ENCODE measurements at regions not wholly inside any gene's neighbourhood (a gene's known extent, or its start where the extent isn't known, plus 50 kb on each side); places are given as distances from the start of the nearest gene placed in this dataset.

DNA sequence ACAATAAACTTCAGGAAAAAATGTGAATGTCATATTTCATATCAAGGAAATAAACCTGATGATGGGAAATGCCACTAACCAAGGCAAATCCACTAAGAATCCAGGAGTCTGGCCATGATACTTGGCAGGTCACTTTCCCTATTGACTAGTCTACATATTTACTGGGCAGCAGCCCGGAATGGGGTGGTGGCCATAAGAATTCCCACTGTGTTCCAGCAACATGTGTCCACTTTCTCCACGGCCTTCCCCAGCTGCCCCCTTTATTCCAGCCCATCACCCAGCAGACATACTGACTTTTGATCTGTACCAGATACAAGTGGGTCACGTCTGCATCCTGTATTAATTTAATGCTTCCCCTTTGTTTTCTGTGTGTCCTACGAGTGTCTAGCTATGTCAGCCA, 234.5 kb upstream of the PRDM1 start:
- TF ChIP-seq, protein P1, sequence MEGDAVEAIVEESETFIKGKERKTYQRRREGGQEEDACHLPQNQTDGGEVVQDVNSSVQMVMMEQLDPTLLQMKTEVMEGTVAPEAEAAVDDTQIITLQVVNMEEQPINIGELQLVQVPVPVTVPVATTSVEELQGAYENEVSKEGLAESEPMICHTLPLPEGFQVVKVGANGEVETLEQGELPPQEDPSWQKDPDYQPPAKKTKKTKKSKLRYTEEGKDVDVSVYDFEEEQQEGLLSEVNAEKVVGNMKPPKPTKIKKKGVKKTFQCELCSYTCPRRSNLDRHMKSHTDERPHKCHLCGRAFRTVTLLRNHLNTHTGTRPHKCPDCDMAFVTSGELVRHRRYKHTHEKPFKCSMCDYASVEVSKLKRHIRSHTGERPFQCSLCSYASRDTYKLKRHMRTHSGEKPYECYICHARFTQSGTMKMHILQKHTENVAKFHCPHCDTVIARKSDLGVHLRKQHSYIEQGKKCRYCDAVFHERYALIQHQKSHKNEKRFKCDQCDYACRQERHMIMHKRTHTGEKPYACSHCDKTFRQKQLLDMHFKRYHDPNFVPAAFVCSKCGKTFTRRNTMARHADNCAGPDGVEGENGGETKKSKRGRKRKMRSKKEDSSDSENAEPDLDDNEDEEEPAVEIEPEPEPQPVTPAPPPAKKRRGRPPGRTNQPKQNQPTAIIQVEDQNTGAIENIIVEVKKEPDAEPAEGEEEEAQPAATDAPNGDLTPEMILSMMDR (IDR thresholded peaks at IDR 0.05): no peak
- TF ChIP-seq EP300 (IDR thresholded peaks at IDR 0.05): no peak
